Germinal center (tissue), 1 donor: ENCODE measurements at regions not wholly inside any gene's neighbourhood (a gene's known extent, or its start where the extent isn't known, plus 50 kb on each side); places are given as distances from the start of the nearest gene placed in this dataset.
"Not testable (repeated sequence)": the region's sequence is repeated elsewhere in the genome, so short reads cannot be mapped to it uniquely, and the experiment has no call there.

Source experiments
- DNase-seq: peaks from one replicate; pipeline ENCODE4 v3.0.0; 2012; ENCODE audit warnings: mixed read lengths, low spot score

DNA sequence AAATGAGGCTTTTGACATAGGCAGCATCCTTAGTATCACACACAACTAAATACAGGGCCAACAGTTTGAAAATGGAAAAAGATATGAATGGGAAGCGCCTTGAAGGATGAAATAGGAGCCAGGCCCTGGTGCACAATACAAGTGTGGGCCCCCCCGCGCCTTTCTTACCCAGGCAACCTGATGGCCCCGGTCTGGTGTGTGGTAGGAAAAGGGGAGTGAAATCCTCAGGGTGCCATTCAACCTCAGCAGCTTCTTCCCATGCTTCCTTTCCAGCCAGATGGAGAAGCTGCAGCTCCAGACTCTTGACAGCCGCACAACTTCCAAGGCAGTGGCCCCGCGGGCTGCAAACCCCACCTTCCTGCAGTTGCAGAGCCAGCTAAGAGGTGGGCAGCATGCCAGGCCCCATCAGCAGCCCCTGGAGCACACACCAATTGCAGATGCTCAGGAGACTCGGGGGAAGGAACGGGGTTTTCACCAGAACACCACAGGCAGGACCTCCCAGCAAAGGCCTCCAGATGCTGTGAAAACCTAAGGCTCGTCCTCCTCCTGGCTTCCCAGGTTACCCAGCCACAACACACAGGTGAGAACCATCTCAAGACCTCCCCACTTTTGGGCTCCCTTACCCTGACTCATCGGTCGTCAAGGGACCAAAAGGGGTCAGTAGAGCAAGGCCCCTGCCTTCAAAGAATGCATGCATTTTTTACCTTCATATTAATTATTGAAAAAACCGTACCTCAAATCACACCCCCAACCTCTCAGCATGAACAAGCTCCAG lies 101.6 kb downstream of the CPN2 start:
- no peak for DNase-seq

DNA sequence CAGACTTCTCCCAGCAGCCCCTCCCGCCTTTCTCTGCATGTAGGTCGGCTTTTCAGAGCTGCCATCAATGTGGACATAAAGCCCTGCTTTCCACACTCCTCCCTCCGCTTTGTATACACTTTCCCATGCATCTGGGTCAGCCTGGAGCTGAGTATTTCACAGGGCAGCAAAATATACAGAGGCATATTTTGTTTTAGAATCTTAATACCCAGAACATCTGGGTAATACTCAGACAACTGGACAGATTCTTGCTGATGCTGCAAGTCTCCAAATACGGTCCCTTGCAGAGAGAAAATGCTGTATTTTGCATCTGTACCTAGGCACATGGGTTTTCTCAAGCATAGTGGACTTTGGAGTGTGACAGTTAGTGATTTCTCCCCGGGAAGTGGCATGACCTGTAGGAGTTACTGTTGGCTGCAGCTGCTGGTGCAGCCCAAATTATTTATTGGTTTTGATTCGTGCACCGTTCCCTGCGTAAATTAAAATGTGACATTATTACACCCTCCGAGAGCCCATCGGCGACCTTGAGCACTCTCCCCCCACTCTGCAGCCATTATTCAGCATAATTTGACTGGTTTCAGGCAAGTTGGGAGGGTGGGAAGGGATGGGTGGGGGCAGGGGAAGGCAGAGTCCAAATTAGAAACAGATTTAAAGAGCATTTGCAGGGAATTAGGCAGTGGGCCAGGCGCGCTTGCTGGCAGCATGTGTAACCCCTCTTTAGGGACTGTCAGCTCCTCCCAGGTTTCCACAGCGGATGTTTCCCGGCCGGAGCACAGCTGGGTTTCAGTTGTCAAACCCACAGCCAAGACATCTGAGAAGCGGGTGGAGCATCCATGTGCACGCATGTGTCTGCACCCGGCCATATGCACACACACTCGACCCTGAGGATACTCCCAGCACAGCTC lies 100.8 kb downstream of the CPN2 start:
- DNase-seq: no peak

DNA sequence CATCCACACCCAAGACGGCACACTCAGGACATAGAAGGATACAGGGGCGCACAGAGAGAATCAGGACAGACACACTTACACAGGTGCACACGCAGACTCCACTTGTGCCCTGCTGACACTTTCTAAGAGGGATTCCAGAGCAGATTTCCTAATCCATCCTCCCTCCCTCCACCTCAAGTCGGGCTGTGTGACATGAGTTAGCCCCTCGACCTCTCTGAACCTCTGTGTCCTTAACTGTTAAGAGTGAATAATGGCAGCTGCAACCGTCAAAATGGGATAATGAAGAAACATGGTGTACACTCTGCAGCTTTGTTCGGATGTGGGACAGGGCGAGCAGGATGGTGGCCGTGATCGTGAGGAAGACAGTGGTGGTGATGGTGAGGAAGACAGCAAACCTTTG lies 100.1 kb downstream of the CPN2 start:
- DNase-seq: no peak

- DNase-seq: no peak
Measured at GRCh38 chr3:194251461-194251860, 99.7 kb downstream of the CPN2 start.

GRCh38 chr3:194251891-194252560 lies 99.1 kb downstream of the CPN2 start:
- no peak for DNase-seq

DNA sequence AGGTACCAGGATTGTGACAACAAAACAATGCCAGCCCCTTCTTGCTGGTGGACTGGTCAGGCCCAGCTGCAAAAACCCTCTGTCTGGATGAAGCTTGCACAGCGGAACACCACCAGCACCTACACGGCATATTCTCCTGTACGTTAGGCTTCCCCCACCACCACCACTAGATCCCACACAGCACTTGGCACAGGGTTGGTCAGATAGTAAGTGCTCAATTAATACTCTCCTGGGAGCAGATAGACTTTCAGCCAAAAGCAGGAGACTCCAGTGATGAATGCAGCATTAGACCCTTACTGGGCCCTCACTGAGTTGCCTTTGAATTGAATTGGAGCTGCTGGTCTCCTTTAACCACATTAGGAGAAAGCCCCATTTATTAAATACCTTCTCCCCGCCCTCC lies 97.9 kb downstream of the CPN2 start:
- DNase-seq: no peak

DNA sequence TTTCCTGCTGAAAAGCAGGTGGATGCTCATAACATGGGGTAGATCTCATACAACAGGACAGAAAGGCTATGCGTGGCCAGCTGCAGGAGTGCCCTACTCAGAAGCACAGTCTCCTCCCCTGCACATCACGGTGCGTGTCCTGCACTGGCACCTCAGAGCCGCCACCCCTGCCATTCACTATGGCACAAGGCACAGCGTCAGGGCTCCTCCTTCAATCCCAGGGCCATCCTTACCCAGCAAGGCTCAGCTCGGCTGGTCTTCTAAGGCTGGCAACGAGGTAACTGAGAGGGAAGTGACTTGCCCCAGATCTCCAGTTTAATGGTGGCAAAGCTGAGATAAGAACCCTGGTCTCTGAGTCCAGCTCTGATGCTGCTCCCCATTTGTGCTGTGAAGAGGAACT lies 97.1 kb downstream of the CPN2 start:
- no peak for DNase-seq

DNA sequence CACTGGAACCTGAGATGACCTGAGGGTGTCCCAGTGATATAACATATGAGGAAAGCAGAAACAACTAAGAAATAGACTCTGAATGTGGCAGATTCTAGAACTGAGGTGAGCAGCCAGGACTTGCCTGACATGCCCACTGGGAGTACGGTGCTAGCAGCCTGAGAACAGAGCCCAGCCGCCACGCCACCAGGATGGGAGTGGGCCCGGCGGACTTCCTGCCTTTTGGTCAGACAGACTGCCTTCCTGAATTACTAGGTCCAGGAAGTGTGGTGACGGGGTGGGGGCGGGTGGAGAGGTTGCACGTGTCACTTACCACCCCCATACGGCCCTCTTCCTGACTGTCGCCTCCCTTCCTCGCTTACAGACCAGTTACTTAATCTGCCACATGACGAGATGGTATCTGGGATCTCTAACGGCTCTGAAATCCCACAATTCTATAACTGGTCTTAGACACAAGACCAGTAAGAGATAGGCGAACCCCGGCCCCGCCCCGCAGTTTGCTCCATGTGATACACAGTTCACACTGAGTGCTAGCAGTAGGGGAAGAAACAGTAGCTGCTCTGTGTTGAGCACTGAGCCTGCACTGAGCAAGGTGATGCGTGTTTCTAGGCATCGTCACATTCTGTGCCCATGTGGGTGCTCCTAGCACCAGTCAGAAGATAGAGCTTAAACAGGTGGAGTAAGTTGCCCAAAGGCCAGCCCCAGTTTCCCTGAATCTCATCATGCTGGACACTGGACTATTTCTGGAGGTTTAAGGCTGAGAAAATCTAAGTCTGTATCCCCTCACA lies 95.7 kb downstream of the CPN2 start:
- DNase-seq: no peak

DNA sequence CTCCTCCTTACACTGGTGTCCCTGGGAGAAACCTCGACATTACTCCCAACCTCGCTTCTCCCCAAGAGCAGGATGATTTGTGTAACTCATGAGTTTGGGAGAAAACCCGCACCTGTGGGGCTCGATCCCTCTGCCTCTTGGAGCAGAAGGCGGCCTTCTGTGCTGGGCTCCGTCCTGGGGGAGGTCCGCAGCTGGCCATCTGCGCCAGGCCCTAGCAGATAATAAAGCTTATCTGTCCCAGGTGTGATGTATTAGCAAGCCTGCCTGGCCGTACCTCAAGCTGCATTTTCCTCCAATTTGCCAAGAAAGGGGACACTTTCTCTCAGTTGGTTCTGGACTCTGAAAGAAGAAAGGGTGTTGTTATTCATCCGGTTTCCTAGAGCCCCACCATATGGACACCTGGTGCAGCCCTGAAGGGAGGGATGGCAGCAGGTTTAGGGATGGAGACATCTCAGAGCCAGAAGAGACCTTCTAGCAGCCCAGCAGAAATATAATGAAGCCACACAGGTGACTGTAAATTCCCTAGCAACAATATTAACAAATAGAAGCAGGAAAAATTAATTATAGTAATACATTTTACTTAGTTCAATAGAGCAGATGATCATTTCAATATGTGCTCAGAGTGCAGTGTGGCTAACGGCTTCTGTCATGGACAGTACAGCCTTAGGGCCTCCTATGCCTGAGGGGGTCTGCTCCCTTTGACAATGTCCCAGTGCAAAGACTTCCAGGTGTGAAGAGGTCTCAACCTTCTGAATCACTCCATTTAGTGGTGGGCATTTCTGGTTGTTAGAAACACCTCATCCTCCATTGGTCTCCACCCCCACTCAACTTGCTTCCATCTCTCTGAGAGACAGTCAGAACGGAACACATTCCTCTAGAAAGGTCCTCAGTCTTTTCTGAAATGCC lies 94.8 kb downstream of the CPN2 start:
- DNase-seq: no peak

DNA sequence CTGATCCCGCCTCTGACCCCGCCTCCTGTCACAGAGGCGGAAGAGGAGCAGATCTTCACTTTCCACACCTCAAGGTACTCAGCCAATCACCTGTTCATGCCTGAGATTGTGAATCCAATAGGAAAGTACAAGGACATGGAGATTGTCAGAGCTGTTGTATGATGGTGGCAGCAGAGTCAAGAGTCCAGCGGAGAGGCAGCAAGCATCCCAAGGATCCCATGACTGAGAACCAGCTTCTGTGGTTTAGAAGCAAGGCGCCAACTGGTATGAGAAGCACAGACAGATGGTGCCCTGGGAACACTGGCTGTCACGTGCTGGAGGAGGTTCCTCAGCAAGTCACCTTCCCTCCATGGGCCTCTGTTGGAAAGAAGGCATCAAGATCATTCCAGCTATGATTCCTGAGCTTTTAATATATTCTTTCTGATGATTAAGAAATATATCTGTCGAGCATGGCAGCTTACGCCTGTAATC lies 93.9 kb downstream of the CPN2 start:
- no peak for DNase-seq

- no peak for DNase-seq
Measured at GRCh38 chr3:194257916-194258668, 93.0 kb downstream of the CPN2 start.

DNA sequence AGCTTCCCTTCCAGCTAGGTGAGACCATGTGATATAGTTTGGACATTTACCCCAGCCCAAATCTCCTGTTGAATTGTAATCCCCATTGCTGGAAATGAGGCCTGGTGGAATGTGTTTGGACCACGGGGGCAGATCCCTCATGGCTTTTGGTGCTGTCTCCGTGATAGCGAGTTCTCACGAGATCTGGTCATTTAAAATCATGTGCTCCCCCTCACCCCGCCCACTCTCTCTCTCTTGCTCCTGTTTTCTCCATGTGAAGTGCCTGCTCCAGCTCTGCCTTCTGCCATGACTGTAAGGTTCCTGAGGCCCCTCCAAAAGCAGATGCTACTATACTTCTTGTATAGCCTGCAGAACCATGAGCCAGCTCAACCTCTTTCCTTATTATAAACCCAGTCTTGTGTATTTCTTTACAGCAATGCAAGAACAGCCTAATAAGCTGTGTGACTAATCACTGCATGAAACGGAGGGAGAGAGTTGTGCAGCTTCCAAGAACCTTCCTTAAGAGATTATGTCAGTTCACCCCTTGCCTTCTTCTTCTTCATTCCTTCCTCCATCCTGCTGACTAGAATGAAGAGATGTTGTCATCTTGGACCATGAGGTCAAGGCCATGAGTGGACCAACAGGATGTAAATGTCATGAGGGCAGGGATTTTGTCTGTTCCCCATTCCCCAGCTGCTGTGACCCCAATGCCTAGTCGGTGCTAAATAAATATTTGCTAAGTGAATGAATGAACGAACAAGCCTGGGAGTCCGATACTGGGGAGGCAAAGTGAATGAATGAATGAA lies 91.0 kb downstream of the CPN2 start:
- DNase-seq: no peak

- no peak for DNase-seq
Measured at GRCh38 chr3:194261581-194262063, 89.5 kb downstream of the CPN2 start.

GRCh38 chr3:194262176-194262924 lies 88.8 kb downstream of the CPN2 start:
- no peak for DNase-seq

GRCh38 chr3:194262925-194263305 lies 88.2 kb downstream of the CPN2 start:
- no peak for DNase-seq

- DNase-seq: not testable (repeated sequence)
Measured at GRCh38 chr3:194264631-194265504, 86.3 kb downstream of the CPN2 start.

- no peak for DNase-seq
Measured at GRCh38 chr3:194265505-194265892, 85.6 kb downstream of the CPN2 start.
